ENCODE measurements at regions not wholly inside any gene's neighbourhood (a gene's known extent, or its start where the extent isn't known, plus 50 kb on each side); places are given as distances from the start of the nearest gene placed in this dataset.

GRCh38 chr13:67620665-67621064 is 390.5 kb upstream of the PCDH9 start:
- Histone ChIP-seq H3K79me2 (ENCODE audit: insufficient read depth, low read length) (no peaks in the 10 kb centered on the region), H2AFZ (ENCODE audit: low read depth, low read length, severe bottlenecking) (peak overlapping the region; percentile 56), H3K27ac (ENCODE audit: low read depth, low read length) (no peak overlapping the region)

GRCh38 chr13:67619995-67620380 is 389.9 kb upstream of the PCDH9 start:
- Histone ChIP-seq H3K27ac (ENCODE audit: low read depth, low read length) (no peak overlapping the region), H3K9me3 (ENCODE audit: insufficient read depth, low read length) (no peaks in the 10 kb centered on the region), H3K9ac (ENCODE audit: low read length) (no peak overlapping the region), H3K4me2 (ENCODE audit: low read depth, low read length, poor library complexity, severe bottlenecking) (no peak overlapping the region), H3K27me3 (ENCODE audit: low read length) (no peaks in the 10 kb centered on the region), H3K4me3 (ENCODE audit: insufficient read depth, low read length, poor library complexity, severe bottlenecking) (no peak overlapping the region), H2AFZ (ENCODE audit: low read depth, low read length, severe bottlenecking) (peak overlapping the region; percentile 56), H4K20me1 (ENCODE audit: low read depth, low read length) (no peaks in the 10 kb centered on the region), H3K9me2 (replicated peaks; ENCODE audit: insufficient read depth, low read length) (no peaks in the 10 kb centered on the region), H3F3A (ENCODE audit: insufficient read depth) (no peaks in the 10 kb centered on the region), H3K36me3 (ENCODE audit: low read length) (no peaks in the 10 kb centered on the region), H3K79me2 (ENCODE audit: insufficient read depth, low read length) (no peaks in the 10 kb centered on the region)
- TF ChIP-seq EZH2phosphoT487 (conservative IDR thresholded peaks at IDR 0.05; ENCODE audit: low read length) = no peak
- no peak for TF ChIP-seq CTCF (IDR thresholded peaks at IDR 0.05; ENCODE audit: insufficient read depth, low read length, poor library complexity, severe bottlenecking)

More at GRCh38 chr13:67620665-67621064, 390.5 kb upstream of the PCDH9 start:
- Histone ChIP-seq H3K9me3 (ENCODE audit: insufficient read depth, low read length) (no peaks in the 10 kb centered on the region), H4K20me1 (ENCODE audit: low read depth, low read length) (no peaks in the 10 kb centered on the region), H3K4me2 (ENCODE audit: low read depth, low read length, poor library complexity, severe bottlenecking) (no peak overlapping the region), H3K36me3 (ENCODE audit: low read length) (no peaks in the 10 kb centered on the region), H3K4me3 (ENCODE audit: insufficient read depth, low read length, poor library complexity, severe bottlenecking) (no peak overlapping the region), H3K27me3 (ENCODE audit: low read length) (no peaks in the 10 kb centered on the region), H3F3A (ENCODE audit: insufficient read depth) (no peaks in the 10 kb centered on the region), H3K9ac (ENCODE audit: low read length) (no peak overlapping the region), H3K9me2 (replicated peaks; ENCODE audit: insufficient read depth, low read length) (no peaks in the 10 kb centered on the region)
- TF ChIP-seq EZH2phosphoT487 (conservative IDR thresholded peaks at IDR 0.05; ENCODE audit: low read length) (no peak), CTCF (IDR thresholded peaks at IDR 0.05; ENCODE audit: insufficient read depth, low read length, poor library complexity, severe bottlenecking) (no peak)

GRCh38 chr13:67619351-67619994 is 389.3 kb upstream of the PCDH9 start:
- Histone ChIP-seq H3F3A (ENCODE audit: insufficient read depth) (no peaks in the 10 kb centered on the region), H3K79me2 (ENCODE audit: insufficient read depth, low read length) (no peaks in the 10 kb centered on the region), H3K9me2 (replicated peaks; ENCODE audit: insufficient read depth, low read length) (no peaks in the 10 kb centered on the region), H3K27me3 (ENCODE audit: low read length) (no peaks in the 10 kb centered on the region), H3K27ac (ENCODE audit: low read depth, low read length) (no peak overlapping the region), H2AFZ (ENCODE audit: low read depth, low read length, severe bottlenecking) (no peak overlapping the region), H3K9ac (ENCODE audit: low read length) (no peak overlapping the region), H4K20me1 (ENCODE audit: low read depth, low read length) (no peaks in the 10 kb centered on the region), H3K9me3 (ENCODE audit: insufficient read depth, low read length) (no peaks in the 10 kb centered on the region), H3K4me2 (ENCODE audit: low read depth, low read length, poor library complexity, severe bottlenecking) (no peak overlapping the region), H3K4me3 (ENCODE audit: insufficient read depth, low read length, poor library complexity, severe bottlenecking) (no peak overlapping the region), H3K36me3 (ENCODE audit: low read length) (no peaks in the 10 kb centered on the region)
- TF ChIP-seq EZH2phosphoT487 (conservative IDR thresholded peaks at IDR 0.05; ENCODE audit: low read length) (no peak), CTCF (IDR thresholded peaks at IDR 0.05; ENCODE audit: insufficient read depth, low read length, poor library complexity, severe bottlenecking) (no peak)
